K562 (cell line): ENCODE measurements at regions not wholly inside any gene's neighbourhood (a gene's known extent, or its start where the extent isn't known, plus 50 kb on each side); places are given as distances from the start of the nearest gene placed in this dataset.

Experiments used
- CBFB ChIP-seq: sonication (generic); formaldehyde crosslinking; IDR thresholded peaks from 2 replicates; pipeline ENCODE4 v1.4.0; 2020; ENCODE audit warnings: mild to moderate bottlenecking, missing genetic modification reagents
- EZH2 ChIP-seq: IDR thresholded peaks from 2 replicates; pipeline ENCODE4 v1.6.1; 2012; ENCODE audit warnings: low read depth, mild to moderate bottlenecking, inconsistent platforms, low read length, borderline replicate concordance
- JUNB ChIP-seq: fragments of 450-650 bp; formaldehyde crosslinking; conservative IDR thresholded peaks from 2 replicates; pipeline ENCODE4 v1.4.0; 2020; ENCODE audit warnings: mild to moderate bottlenecking
- TF ChIP-seq, protein P1 (sequence below): IDR thresholded peaks from 3 replicates; pipeline ENCODE4 v1.6.1; 2011; ENCODE audit warnings: borderline replicate concordance, mild to moderate bottlenecking, moderate library complexity; ENCODE audit not compliant: insufficient read length; ENCODE audit errors: extremely low read depth
- TF ChIP-seq, protein P2 (sequence below): fragments of 250-450 bp; sonication (Bioruptor Pico); IDR thresholded peaks from 2 replicates; pipeline ENCODE4 v1.8.0; 2021; ENCODE audit warnings: borderline replicate concordance, mild to moderate bottlenecking, moderate library complexity; ENCODE audit not compliant: poor library complexity, severe bottlenecking
- TF ChIP-seq, protein P3 (sequence below): fragments of 450-650 bp; formaldehyde crosslinking; IDR thresholded peaks from 2 replicates; pipeline ENCODE4 v1.4.0; 2022; ENCODE audit warnings: mild to moderate bottlenecking, moderate library complexity

DNA sequence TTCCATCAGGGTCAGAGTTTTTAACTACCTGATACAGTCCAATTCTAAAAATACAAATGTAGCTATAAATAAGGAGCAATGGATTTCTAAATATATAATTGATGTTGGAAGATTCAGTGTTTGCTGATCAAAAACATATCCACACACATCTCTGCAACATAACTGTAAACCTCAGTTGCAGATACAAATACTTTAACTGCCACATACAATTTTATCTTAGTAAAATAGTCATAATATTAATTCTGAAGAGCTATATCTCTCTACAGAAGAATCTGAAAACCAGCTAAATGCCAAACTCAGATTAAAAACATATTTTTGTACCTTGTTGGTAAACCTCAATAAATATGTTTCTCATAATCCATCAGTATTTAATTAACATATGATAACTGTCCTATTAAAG is 674.3 kb upstream of the INTU start:
- TF ChIP-seq EZH2 (no peak), JUNB (CRISPR knock-in tag) (no peak), CBFB (CRISPR knock-in tag) (no peak)
- TF ChIP-seq, protein P1, sequence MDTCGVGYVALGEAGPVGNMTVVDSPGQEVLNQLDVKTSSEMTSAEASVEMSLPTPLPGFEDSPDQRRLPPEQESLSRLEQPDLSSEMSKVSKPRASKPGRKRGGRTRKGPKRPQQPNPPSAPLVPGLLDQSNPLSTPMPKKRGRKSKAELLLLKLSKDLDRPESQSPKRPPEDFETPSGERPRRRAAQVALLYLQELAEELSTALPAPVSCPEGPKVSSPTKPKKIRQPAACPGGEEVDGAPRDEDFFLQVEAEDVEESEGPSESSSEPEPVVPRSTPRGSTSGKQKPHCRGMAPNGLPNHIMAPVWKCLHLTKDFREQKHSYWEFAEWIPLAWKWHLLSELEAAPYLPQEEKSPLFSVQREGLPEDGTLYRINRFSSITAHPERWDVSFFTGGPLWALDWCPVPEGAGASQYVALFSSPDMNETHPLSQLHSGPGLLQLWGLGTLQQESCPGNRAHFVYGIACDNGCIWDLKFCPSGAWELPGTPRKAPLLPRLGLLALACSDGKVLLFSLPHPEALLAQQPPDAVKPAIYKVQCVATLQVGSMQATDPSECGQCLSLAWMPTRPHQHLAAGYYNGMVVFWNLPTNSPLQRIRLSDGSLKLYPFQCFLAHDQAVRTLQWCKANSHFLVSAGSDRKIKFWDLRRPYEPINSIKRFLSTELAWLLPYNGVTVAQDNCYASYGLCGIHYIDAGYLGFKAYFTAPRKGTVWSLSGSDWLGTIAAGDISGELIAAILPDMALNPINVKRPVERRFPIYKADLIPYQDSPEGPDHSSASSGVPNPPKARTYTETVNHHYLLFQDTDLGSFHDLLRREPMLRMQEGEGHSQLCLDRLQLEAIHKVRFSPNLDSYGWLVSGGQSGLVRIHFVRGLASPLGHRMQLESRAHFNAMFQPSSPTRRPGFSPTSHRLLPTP: no peak
- TF ChIP-seq, protein P2, sequence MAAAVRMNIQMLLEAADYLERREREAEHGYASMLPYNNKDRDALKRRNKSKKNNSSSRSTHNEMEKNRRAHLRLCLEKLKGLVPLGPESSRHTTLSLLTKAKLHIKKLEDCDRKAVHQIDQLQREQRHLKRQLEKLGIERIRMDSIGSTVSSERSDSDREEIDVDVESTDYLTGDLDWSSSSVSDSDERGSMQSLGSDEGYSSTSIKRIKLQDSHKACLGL: no peak
- TF ChIP-seq, protein P3, sequence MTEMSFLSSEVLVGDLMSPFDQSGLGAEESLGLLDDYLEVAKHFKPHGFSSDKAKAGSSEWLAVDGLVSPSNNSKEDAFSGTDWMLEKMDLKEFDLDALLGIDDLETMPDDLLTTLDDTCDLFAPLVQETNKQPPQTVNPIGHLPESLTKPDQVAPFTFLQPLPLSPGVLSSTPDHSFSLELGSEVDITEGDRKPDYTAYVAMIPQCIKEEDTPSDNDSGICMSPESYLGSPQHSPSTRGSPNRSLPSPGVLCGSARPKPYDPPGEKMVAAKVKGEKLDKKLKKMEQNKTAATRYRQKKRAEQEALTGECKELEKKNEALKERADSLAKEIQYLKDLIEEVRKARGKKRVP: no peak
